ENCODE measurements at regions not wholly inside any gene's neighbourhood (a gene's known extent, or its start where the extent isn't known, plus 50 kb on each side); places are given as distances from the start of the nearest gene placed in this dataset.

- TF ChIP-seq CTCF (IDR thresholded peaks at IDR 0.05) (no peak), POLR2A (IDR thresholded peaks at IDR 0.05) (no peak), EP300 (IDR thresholded peaks at IDR 0.05) (no peak), POLR2AphosphoS5 (IDR thresholded peaks at IDR 0.05) (no peak)
These were observed 76.5 kb upstream of the TNRC6C start for GRCh38 chr17:77882040-77882439.

Data from stomach (tissue), 4 donors.